ACC112 (cell line): ENCODE measurements at regions not wholly inside any gene's neighbourhood (a gene's known extent, or its start where the extent isn't known, plus 50 kb on each side); places are given as distances from the start of the nearest gene placed in this dataset.

Experiments
- H2AFZ ChIP-seq: fragments of 200-600 bp; sonication (generic); one replicate; pipeline ENCODE4 v1.6.0; 2017; ENCODE audit warnings: antibody characterized with exemption, low read length; ENCODE audit not compliant: unreplicated experiment
- H3K27ac ChIP-seq: fragments of 200-600 bp; sonication (generic); 2 replicates; pipeline ENCODE4 v1.5.1; 2014; ENCODE audit warnings: low read depth, mild to moderate bottlenecking, antibody characterized with exemption, low read length, moderate library complexity
- H3K27me3 ChIP-seq: fragments of 200-600 bp; sonication (generic); 2 replicates; pipeline ENCODE4 v1.6.1; 2014; ENCODE audit warnings: mild to moderate bottlenecking, antibody characterized with exemption, low read length, moderate library complexity, mixed read lengths; ENCODE audit not compliant: insufficient read depth
- H3K36me3 ChIP-seq: fragments of 200-600 bp; sonication (generic); 2 replicates; pipeline ENCODE4 v1.6.1; 2016; ENCODE audit warnings: mild to moderate bottlenecking, antibody characterized with exemption, low read length, moderate library complexity, mixed read lengths; ENCODE audit not compliant: insufficient read depth
- H3K4me1 ChIP-seq: fragments of 200-600 bp; sonication (generic); one replicate; pipeline ENCODE4 v1.6.1; 2016; ENCODE audit warnings: low read length, mixed read lengths; ENCODE audit not compliant: insufficient read depth, unreplicated experiment, control insufficient read depth
- H3K4me3 ChIP-seq: fragments of 200-600 bp; sonication (generic); 2 replicates; pipeline ENCODE4 v1.5.1; 2014; ENCODE audit warnings: mild to moderate bottlenecking, low read depth, low read length
- H3K79me2 ChIP-seq: fragments of 200-600 bp; sonication (generic); one replicate; pipeline ENCODE4 v1.6.0; 2016; ENCODE audit warnings: low read length; ENCODE audit not compliant: control insufficient read depth, unreplicated experiment, insufficient read depth

DNA sequence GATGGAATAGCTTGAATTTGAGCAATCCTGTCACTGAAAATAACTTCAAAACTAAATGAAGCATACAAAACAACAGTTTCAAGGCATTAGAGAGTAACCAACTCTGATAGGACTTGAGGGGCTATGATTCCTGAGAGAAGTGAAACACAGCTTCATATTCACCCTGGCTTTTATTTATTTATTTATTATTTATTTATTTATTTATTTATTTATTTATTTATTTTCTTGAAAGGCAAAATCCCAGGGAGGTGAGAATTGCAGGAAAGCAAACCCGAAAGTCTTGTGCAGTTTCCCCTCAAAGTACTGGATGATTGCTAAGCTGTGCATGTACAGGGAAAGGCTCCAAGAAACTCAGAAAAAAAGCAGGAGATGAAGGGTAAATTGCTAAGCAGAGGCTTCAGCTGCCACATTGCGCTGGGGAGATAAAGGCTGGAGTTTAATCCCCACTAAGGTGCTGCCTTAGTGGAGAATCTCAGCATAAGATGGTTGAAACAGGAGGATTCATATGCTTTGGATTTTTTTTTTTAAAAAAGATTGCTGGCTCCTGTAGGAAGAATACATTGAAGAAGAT is 72.9 kb upstream of the COL24A1 start:
- H3K4me3 ChIP-seq: no peak overlapping the region
- peaks cover 9% of the 10 kb centered on the region for H3K27me3 ChIP-seq
- no peaks in the 10 kb centered on the region for H3K4me1 ChIP-seq
- H3K79me2 ChIP-seq: no peaks in the 10 kb centered on the region
- H3K36me3 ChIP-seq: no peaks in the 10 kb centered on the region
- no peak overlapping the region for H2AFZ ChIP-seq
- H3K27ac ChIP-seq: no peak overlapping the region

DNA sequence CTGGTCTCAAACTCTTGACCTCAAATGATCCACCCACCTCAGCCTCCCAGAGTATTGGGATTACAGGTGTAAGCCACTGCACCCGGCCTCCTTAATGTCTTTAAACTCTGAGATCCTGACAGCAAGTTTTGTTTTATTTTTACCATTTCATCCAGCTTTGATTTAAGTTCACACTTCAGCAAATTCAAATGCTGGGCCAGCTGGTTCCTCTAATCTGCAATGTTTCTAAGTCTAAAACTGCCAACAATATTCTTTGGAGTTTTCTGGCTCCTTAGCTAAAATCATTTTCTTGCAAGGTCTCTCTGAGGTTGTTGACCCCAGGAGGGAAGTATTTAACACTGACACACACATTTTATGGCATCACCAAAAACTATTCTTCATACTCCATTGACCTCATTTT is 72.0 kb upstream of the COL24A1 start:
- Histone ChIP-seq H3K4me1 (no peaks in the 10 kb centered on the region), H2AFZ (no peak overlapping the region), H3K27ac (no peak overlapping the region), H3K79me2 (no peaks in the 10 kb centered on the region), H3K36me3 (no peaks in the 10 kb centered on the region), H3K4me3 (no peak overlapping the region), H3K27me3 (peaks cover 9% of the 10 kb centered on the region)

DNA sequence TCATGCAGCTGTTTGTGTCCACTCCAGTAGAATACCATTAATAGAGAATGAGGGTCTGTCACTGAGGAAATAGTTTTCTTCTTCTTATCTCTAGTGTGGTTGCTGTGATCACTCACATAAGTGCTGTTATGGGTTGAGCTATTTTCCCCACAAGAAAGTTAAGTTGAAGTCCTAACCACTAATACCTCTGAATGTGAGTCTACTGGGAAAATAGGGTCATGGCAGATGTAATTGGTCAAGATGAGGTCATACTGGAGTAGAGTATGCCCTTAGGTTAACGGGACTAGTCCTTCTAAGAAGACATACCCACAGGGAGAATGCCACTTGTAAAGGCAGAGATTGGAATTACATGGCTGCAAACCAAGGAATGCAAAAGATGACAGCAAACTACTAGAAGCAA is 70.5 kb upstream of the COL24A1 start:
- no peak overlapping the region for H2AFZ ChIP-seq

DNA sequence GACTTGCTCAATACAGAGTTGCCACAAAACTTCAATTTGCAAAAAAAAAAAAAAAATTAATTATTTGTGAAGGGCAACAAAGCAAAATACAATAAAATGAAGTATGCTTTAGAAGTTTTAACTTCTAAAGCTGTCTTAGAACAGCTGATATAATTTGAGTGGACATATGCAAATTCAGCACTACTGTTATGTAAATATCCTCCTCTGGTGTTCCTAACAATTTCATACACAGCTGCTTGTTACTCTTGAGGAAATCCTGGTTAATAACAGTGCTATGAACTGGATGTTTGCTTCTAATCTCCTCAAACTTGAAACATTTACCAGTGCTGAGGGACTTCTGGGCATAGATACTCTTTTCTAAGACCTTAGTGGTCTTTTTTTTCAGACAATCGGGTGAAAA is 69.6 kb upstream of the COL24A1 start:
- Histone ChIP-seq H3K27ac (no peak overlapping the region), H3K4me3 (no peak overlapping the region), H3K27me3 (peaks cover 9% of the 10 kb centered on the region; the same call in 1 of the 2 replicates), H2AFZ (no peak overlapping the region), H3K36me3 (no peaks in the 10 kb centered on the region), H3K4me1 (no peaks in the 10 kb centered on the region), H3K79me2 (no peaks in the 10 kb centered on the region)

More for the DNA sequence above, 70.5 kb upstream of the COL24A1 start:
- Histone ChIP-seq H3K36me3 (no peaks in the 10 kb centered on the region), H3K27ac (no peak overlapping the region), H3K4me1 (no peaks in the 10 kb centered on the region), H3K79me2 (no peaks in the 10 kb centered on the region), H3K4me3 (no peak overlapping the region), H3K27me3 (peaks cover 9% of the 10 kb centered on the region)

DNA sequence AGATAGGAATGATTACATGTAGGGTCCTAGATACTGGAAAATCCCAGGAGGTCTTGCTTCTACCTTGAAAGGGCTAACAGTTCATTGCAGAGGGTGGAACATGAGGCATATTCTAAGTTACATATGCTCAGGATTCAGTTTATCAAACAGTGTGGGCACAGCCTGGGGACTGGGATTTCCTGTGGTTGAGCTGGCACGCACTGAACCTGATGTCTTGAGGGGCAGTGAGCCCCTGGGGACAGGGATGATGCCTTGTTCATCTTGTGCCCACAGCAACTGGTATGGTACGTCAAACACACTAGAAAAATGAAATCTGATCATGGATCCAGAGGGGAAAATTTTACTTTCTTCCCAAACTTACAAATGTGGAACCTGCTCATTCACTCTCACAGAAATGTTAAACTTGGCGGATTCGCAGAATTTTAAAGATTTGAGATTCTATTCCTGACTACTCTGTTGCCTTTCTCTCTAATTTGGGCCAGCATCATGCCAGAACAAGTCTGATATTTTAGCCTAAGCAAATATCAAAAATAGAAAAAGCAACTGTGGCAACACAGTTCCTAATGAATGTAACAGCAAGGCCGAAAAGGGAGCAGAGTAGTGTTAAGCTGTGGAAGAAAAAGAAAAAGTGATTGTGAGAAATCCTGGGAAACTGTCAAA is 68.2 kb upstream of the COL24A1 start:
- H3K4me1 ChIP-seq: no peaks in the 10 kb centered on the region
- no peak overlapping the region for H3K27ac ChIP-seq
- no peaks in the 10 kb centered on the region for H3K36me3 ChIP-seq
- peaks cover 9% of the 10 kb centered on the region; the same call in 1 of the 2 replicates for H3K27me3 ChIP-seq
- H2AFZ ChIP-seq: no peak overlapping the region
- no peak overlapping the region for H3K4me3 ChIP-seq
- H3K79me2 ChIP-seq: no peaks in the 10 kb centered on the region

DNA sequence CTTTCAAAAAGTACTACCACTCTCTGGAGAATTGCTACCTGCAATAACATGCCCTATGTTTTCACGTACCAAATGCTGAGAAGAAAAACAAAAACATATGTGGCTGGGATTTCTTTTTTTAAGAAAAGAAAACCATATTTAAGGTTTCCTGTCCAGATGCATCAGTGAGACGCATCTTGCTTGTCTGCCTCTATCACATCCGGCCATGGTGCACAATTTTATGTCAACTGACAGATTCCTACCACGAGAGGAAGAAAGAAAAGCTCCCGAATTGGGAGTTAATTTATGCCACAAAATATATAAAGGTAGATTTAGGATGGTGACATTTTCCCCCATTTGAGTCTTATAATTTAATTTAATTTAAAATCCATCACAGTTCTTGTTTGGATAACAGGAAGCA is 62.3 kb upstream of the COL24A1 start:
- Histone ChIP-seq H3K36me3 (no peaks in the 10 kb centered on the region), H2AFZ (no peak overlapping the region), H3K27ac (no peak overlapping the region), H3K27me3 (no peaks in the 10 kb centered on the region), H3K4me1 (no peaks in the 10 kb centered on the region), H3K79me2 (no peaks in the 10 kb centered on the region), H3K4me3 (no peak overlapping the region)

DNA sequence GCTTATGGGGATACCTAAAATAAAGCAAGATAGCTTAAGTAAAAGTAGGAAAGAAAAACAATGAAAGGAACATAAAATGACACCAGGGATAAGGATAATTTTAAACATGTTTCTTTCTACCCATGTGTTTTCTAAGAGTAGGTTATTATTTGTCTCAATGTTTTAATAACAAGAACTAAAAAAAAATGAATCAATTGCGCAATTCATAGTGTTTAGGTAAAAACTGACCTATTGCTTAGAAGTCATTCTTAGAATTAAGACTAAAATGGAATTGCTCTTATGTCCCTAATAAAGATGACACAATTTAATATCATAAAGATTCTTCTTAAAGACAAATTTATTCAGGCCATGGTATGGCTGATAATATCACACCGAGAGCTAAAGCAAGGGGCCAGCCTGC is 58.0 kb upstream of the COL24A1 start:
- H3K4me1 ChIP-seq: no peaks in the 10 kb centered on the region
- H2AFZ ChIP-seq: no peak overlapping the region
- H3K79me2 ChIP-seq: no peaks in the 10 kb centered on the region
- no peaks in the 10 kb centered on the region for H3K27me3 ChIP-seq
- no peak overlapping the region for H3K4me3 ChIP-seq
- H3K27ac ChIP-seq: no peak overlapping the region
- H3K36me3 ChIP-seq: no peaks in the 10 kb centered on the region

DNA sequence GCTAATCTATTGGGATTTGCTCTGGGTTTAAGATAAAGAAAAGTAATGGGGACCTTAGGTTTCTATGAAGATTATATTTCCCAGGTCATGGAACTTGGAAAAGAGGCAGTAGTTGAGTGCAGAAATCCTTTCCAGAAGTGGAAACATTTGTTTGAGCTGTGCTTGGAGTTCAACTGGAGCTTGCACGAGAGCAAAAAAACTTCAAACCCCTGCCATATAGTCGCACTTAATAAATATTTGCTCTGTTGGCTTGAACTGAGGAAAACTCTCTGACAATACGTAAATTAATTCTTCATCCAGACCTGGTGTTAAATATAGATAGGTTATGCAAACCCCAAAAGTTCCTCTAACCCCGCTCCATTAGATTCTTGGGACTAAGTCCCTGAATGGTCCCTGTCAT is 52.8 kb upstream of the COL24A1 start:
- Histone ChIP-seq H3K36me3 (no peaks in the 10 kb centered on the region), H3K27me3 (no peaks in the 10 kb centered on the region), H2AFZ (no peak overlapping the region), H3K4me3 (no peak overlapping the region), H3K4me1 (peaks cover 28% of the 10 kb centered on the region), H3K79me2 (no peaks in the 10 kb centered on the region), H3K27ac (no peak overlapping the region)

DNA sequence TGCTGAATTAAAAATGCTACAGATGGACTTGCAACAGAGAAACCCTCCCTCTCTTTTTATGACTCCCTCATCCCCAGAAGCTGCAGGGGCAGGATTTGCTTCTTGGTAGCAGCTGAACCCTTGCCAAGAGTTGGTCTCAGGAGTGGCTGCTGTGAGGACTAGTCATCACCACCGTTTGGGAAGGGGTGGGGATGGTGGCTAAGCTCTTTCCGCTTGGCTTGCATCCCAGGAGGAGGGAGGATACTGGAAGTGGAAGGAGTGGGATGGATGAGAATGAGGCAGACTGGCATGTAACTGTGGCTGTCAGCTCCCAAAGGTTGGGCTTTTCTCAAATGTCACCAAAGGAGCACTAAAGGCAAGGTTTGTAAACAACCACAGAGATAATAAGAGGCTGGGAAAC is 50.8 kb upstream of the COL24A1 start:
- no peak overlapping the region for H3K4me3 ChIP-seq
- H3K27ac ChIP-seq: no peak overlapping the region; the same call in 1 of the 2 replicates
- peaks cover 28% of the 10 kb centered on the region for H3K4me1 ChIP-seq
- no peaks in the 10 kb centered on the region for H3K79me2 ChIP-seq
- H3K27me3 ChIP-seq: no peaks in the 10 kb centered on the region
- no peaks in the 10 kb centered on the region for H3K36me3 ChIP-seq
- H2AFZ ChIP-seq: no peak overlapping the region
